DOHH2 (cell line): ENCODE measurements at regions not wholly inside any gene's neighbourhood (a gene's known extent, or its start where the extent isn't known, plus 50 kb on each side); places are given as distances from the start of the nearest gene placed in this dataset.

Experiments used
- H3F3A ChIP-seq: fragments of 200-600 bp; sonication (generic), shearing (Covaris generic); 2 replicates; pipeline ENCODE4 v1.6.0; 2016; ENCODE audit warnings: antibody characterized with exemption, mild to moderate bottlenecking; ENCODE audit not compliant: control insufficient read depth, insufficient read depth
- H3K27ac ChIP-seq: fragments of 200-600 bp; sonication (generic); 2 replicates; pipeline ENCODE4 v1.5.1; 2014; ENCODE audit warnings: low read depth, mild to moderate bottlenecking, low read length, moderate library complexity
- H3K27me3 ChIP-seq: fragments of 200-600 bp; sonication (generic); 2 replicates; pipeline ENCODE4 v1.6.1; 2014; ENCODE audit warnings: mild to moderate bottlenecking, low read length, mixed read lengths; ENCODE audit not compliant: control insufficient read depth
- H3K36me3 ChIP-seq: fragments of 200-600 bp; sonication (generic); 2 replicates; pipeline ENCODE4 v1.6.1; 2014; ENCODE audit warnings: mild to moderate bottlenecking, low read length, moderate library complexity, mixed read lengths; ENCODE audit not compliant: control insufficient read depth
- H3K4me1 ChIP-seq: fragments of 200-600 bp; sonication (generic); 2 replicates; pipeline ENCODE4 v1.6.1; 2014; ENCODE audit warnings: mild to moderate bottlenecking, low read length, mixed read lengths; ENCODE audit not compliant: control insufficient read depth
- H3K4me2 ChIP-seq: fragments of 200-600 bp; sonication (generic); 2 replicates; pipeline ENCODE4 v1.6.0; 2014; ENCODE audit warnings: mild to moderate bottlenecking, low read length, moderate library complexity
- H3K4me3 ChIP-seq: fragments of 200-600 bp; sonication (generic); 2 replicates; pipeline ENCODE4 v1.5.1; 2014; ENCODE audit warnings: mild to moderate bottlenecking, low read length, mixed read lengths
- H3K79me2 ChIP-seq: fragments of 200-600 bp; sonication (generic); 2 replicates; pipeline ENCODE4 v1.6.1; 2014; ENCODE audit warnings: mild to moderate bottlenecking, low read length, mixed read lengths; ENCODE audit not compliant: control insufficient read depth
- H3K9me2 ChIP-seq: fragments of 200-600 bp; sonication (generic); replicated peaks from 2 replicates; pipeline ENCODE4 v1.6.1; 2014; ENCODE audit warnings: mild to moderate bottlenecking, low read length, mixed read lengths; ENCODE audit not compliant: control insufficient read depth
- H3K9me3 ChIP-seq: fragments of 200-600 bp; sonication (generic); 2 replicates; pipeline ENCODE4 v1.6.1; 2014; ENCODE audit warnings: antibody characterized with exemption, low read length, mixed read lengths; ENCODE audit not compliant: control insufficient read depth, insufficient read depth
- H4K20me1 ChIP-seq: fragments of 200-600 bp; sonication (generic); 2 replicates; pipeline ENCODE4 v1.6.0; 2014; ENCODE audit warnings: low read depth, mild to moderate bottlenecking, antibody characterized with exemption, low read length, moderate library complexity; ENCODE audit not compliant: control insufficient read depth, insufficient read depth
- CTCF ChIP-seq: fragments of 200-600 bp; sonication (generic); IDR thresholded peaks from one replicate; pipeline ENCODE4 v1.5.1; 2014; ENCODE audit warnings: antibody characterized with exemption, mild to moderate bottlenecking, low read depth, low read length; ENCODE audit not compliant: poor library complexity, severe bottlenecking
- EZH2phosphoT487 ChIP-seq: fragments of 200-600 bp; sonication (generic); IDR thresholded peaks from 2 replicates; pipeline ENCODE4 v1.6.1; 2017; ENCODE audit warnings: borderline replicate concordance, mild to moderate bottlenecking, antibody characterized with exemption, low read length, moderate library complexity, mixed read lengths

- Histone ChIP-seq H3K36me3 (no peaks in the 10 kb centered on the region), H4K20me1 (no peaks in the 10 kb centered on the region), H3K27me3 (peaks cover 11% of the 10 kb centered on the region; the same call in 1 of the 2 replicates), H3K79me2 (no peaks in the 10 kb centered on the region), H3K4me3 (no peak overlapping the region), H3K4me2 (no peak overlapping the region), H3K9me2 (no peaks in the 10 kb centered on the region), H3K27ac (no peak overlapping the region), H3F3A (no peaks in the 10 kb centered on the region), H3K9me3 (no peaks in the 10 kb centered on the region), H3K4me1 (no peaks in the 10 kb centered on the region)
- TF ChIP-seq EZH2phosphoT487 (no peak), CTCF (no peak)
These were observed 190.8 kb upstream of the HNRNPA3 start for GRCh38 chr2:177021706-177022343.

- TF ChIP-seq EZH2phosphoT487: no peak
- no peak for TF ChIP-seq CTCF
- Histone ChIP-seq H3K9me2 (no peaks in the 10 kb centered on the region), H3K4me2 (no peak overlapping the region), H3K27ac (no peak overlapping the region), H4K20me1 (no peaks in the 10 kb centered on the region), H3K9me3 (no peaks in the 10 kb centered on the region), H3K36me3 (no peaks in the 10 kb centered on the region), H3K4me1 (no peaks in the 10 kb centered on the region), H3K4me3 (no peak overlapping the region), H3K27me3 (peaks cover 11% of the 10 kb centered on the region; the same call in 1 of the 2 replicates), H3K79me2 (no peaks in the 10 kb centered on the region), H3F3A (no peaks in the 10 kb centered on the region)
These were observed 187.8 kb upstream of the HNRNPA3 start for GRCh38 chr2:177024765-177025164.

- Histone ChIP-seq H3K27me3 (peaks cover 11% of the 10 kb centered on the region; the same call in 1 of the 2 replicates), H3K4me2 (no peak overlapping the region), H3K79me2 (no peaks in the 10 kb centered on the region), H3K27ac (no peak overlapping the region), H3K4me3 (no peak overlapping the region), H3F3A (no peaks in the 10 kb centered on the region), H3K9me2 (no peaks in the 10 kb centered on the region), H3K4me1 (no peaks in the 10 kb centered on the region), H3K36me3 (no peaks in the 10 kb centered on the region), H4K20me1 (no peaks in the 10 kb centered on the region), H3K9me3 (no peaks in the 10 kb centered on the region)
- TF ChIP-seq EZH2phosphoT487: no peak
- no peak for TF ChIP-seq CTCF
These were observed 186.3 kb upstream of the HNRNPA3 start for GRCh38 chr2:177026253-177026652.
